A549 (cell line): ENCODE measurements at regions not wholly inside any gene's neighbourhood (a gene's known extent, or its start where the extent isn't known, plus 50 kb on each side); places are given as distances from the start of the nearest gene placed in this dataset.

Experiments
- ATAC-seq, 2 experiments: fragments of 200-7000 bp in 1 of 2; fragments of >200 bp in 1 of 2; cut with Nextera tagmentation in 1 of 2; cut with Tn5 transposase in 1 of 2; 3 replicates each; pipeline versions ENCODE4 v1.8.0 to v1.9.1; 2018 to 2020; ENCODE audit warnings: mild to moderate bottlenecking in 1 of 2, moderate library complexity in 1 of 2
- CTCF ChIA-PET: fragments of 300-600 bp; sonication (Branson Sonifier 250); formaldehyde crosslinking; extraction: SDS; loops from one replicate; lab custom pipeline; 2021; ENCODE audit warnings: antibody characterized with exemption, inconsistent platforms; lab: Yijun Ruan, JAX
- POLR2A ChIA-PET: fragments of 350-600 bp; formaldehyde crosslinking; extraction: SDS; loops from one replicate; lab custom pipeline; 2021; ENCODE audit warnings: antibody characterized with exemption, inconsistent platforms; lab: Yijun Ruan, JAX
- DNase-seq, 2 experiments: peaks; one replicate each; pipeline versions ENCODE4 v3.0.0 to v3.0.0-alpha.2; 2011 to 2016; ENCODE audit warnings: low read depth in 1 of 2, low spot score in 1 of 2
- FAIRE-seq: peaks from 2 replicates; lab custom pipeline; 2011; peaks lifted over from hg19 to GRCh38; lab: Jason Lieb, UNC
- H3K27ac ChIP-seq, 2 experiments: fragments of >200 bp; sonication (Bioruptor Twin); formaldehyde crosslinking; 3 replicates each; pipeline ENCODE4 v1.5.1; 2016 to 2017
- H3K4me1 ChIP-seq: fragments of >200 bp; sonication (Bioruptor Twin); formaldehyde crosslinking; 3 replicates; pipeline ENCODE4 v1.6.1; 2016
- H3K4me2 ChIP-seq: fragments of >200 bp; sonication (Bioruptor Twin); formaldehyde crosslinking; 3 replicates; pipeline ENCODE4 v1.6.1; 2016
- H3K4me3 ChIP-seq: fragments of >200 bp; sonication (Bioruptor Twin); formaldehyde crosslinking; 3 replicates; pipeline ENCODE4 v1.5.1; 2016
- H3K9me3 ChIP-seq: fragments of >200 bp; sonication (Bioruptor Twin); formaldehyde crosslinking; 3 replicates; pipeline ENCODE4 v1.6.1; 2016
- CBX2 ChIP-seq: fragments of 200-600 bp; sonication (generic); IDR thresholded peaks from 2 replicates; pipeline ENCODE4 v1.6.1; 2016; ENCODE audit warnings: low read depth, mild to moderate bottlenecking, borderline replicate concordance
- CHD4 ChIP-seq: fragments of 200-600 bp; sonication (generic); IDR thresholded peaks from 2 replicates; pipeline ENCODE4 v1.6.1; 2016; ENCODE audit warnings: antibody characterized with exemption, mild to moderate bottlenecking, borderline replicate concordance
- EP300 ChIP-seq, 2 experiments: fragments of >200 bp; sonication (Bioruptor Twin); formaldehyde crosslinking; IDR thresholded peaks; 2 replicates in 1 of 2; 3 replicates in 1 of 2; pipeline ENCODE4 v1.6.1; 2016 to 2017
- ESRRA ChIP-seq: fragments of 150-350 bp; IDR thresholded peaks from 2 replicates; pipeline ENCODE4 v1.6.1; 2014; ENCODE audit warnings: mild to moderate bottlenecking, low read length, borderline replicate concordance
- FOSB ChIP-seq: fragments of 250-450 bp; sonication (Bioruptor Pico); IDR thresholded peaks from 2 replicates; pipeline ENCODE4 v1.5.0; 2020; ENCODE audit warnings: mild to moderate bottlenecking, moderate library complexity
- HEYL ChIP-seq: fragments of 250-450 bp; sonication (Bioruptor Pico); IDR thresholded peaks from 2 replicates; pipeline ENCODE4 v1.8.0; 2021; ENCODE audit warnings: mild to moderate bottlenecking, moderate library complexity
- HOXA7 ChIP-seq: fragments of 250-450 bp; sonication (Bioruptor Pico); IDR thresholded peaks from 2 replicates; pipeline ENCODE4 v1.5.0; 2020; ENCODE audit warnings: mild to moderate bottlenecking, moderate library complexity
- HOXB5 ChIP-seq: fragments of 250-450 bp; sonication (Bioruptor Pico); IDR thresholded peaks from 2 replicates; pipeline ENCODE4 v1.5.0; 2020; ENCODE audit warnings: mild to moderate bottlenecking, moderate library complexity
- KDM1A ChIP-seq: fragments of 200-600 bp; sonication (generic); IDR thresholded peaks from 2 replicates; pipeline ENCODE4 v1.6.1; 2016; ENCODE audit warnings: low read depth, mild to moderate bottlenecking
- KDM5A ChIP-seq: fragments of 200-600 bp; sonication (generic); IDR thresholded peaks from 2 replicates; pipeline ENCODE4 v1.6.1; 2016; ENCODE audit warnings: antibody characterized with exemption, mild to moderate bottlenecking
- MAFK ChIP-seq: fragments of 450-650 bp; IDR thresholded peaks from 2 replicates; pipeline ENCODE4 v1.6.1; 2014; ENCODE audit not compliant: partially characterized antibody
- MYC ChIP-seq: IDR thresholded peaks from 2 replicates; pipeline ENCODE4 v1.6.1; 2012; ENCODE audit warnings: mild to moderate bottlenecking, inconsistent platforms, low read length, improper control_type of control experiment, borderline replicate concordance
- NPAS2 ChIP-seq: fragments of 250-450 bp; sonication (Bioruptor Pico); IDR thresholded peaks from 2 replicates; pipeline ENCODE4 v1.8.0; 2022; ENCODE audit warnings: mild to moderate bottlenecking, moderate library complexity, borderline replicate concordance
- POLR2AphosphoS2 ChIP-seq: conservative IDR thresholded peaks from 2 replicates; pipeline ENCODE4 v1.6.1; 2012; ENCODE audit warnings: low read length, improper control_type of control experiment, inconsistent platforms
- RAD21 ChIP-seq, 2 experiments: fragments of >200 bp in 1 of 2; sonication (Bioruptor Twin) in 1 of 2; formaldehyde crosslinking in 1 of 2; IDR thresholded peaks in 1 of 2; conservative IDR thresholded peaks in 1 of 2; 2 replicates in 1 of 2; 3 replicates in 1 of 2; pipeline ENCODE4 v1.6.1; 2012 to 2018; ENCODE audit warnings: inconsistent platforms in 1 of 2
- TP53 ChIP-seq: fragments of 250-450 bp; sonication (Bioruptor Pico); IDR thresholded peaks from 2 replicates; pipeline ENCODE4 v1.5.0; 2021; ENCODE audit warnings: mild to moderate bottlenecking, moderate library complexity
- ZSCAN20 ChIP-seq: fragments of 250-450 bp; sonication (Bioruptor Pico); IDR thresholded peaks from 2 replicates; pipeline ENCODE4 v1.8.0; 2022; ENCODE audit warnings: mild to moderate bottlenecking, moderate library complexity
- WGBS: methylation state at CpG from one replicate; pipeline ENCODE4 v1.1.6; 2017; ENCODE audit errors: missing lambda C conversion rate; 5-methylcytosine and 5-hydroxymethylcytosine counted together
- TF ChIP-seq, protein P1 (sequence below): fragments of >200 bp; sonication (Bioruptor Twin); formaldehyde crosslinking; IDR thresholded peaks from 3 replicates; pipeline ENCODE4 v1.5.1; 2016
- TF ChIP-seq, protein P2 (sequence below): fragments of 200-600 bp; sonication (generic); IDR thresholded peaks from 2 replicates; pipeline ENCODE4 v1.6.1; 2016; ENCODE audit warnings: antibody characterized with exemption, mild to moderate bottlenecking, moderate library complexity
- TF ChIP-seq, protein P3 (sequence below): fragments of 150-350 bp; IDR thresholded peaks from 2 replicates; pipeline ENCODE4 v1.6.1; 2014; ENCODE audit warnings: low read depth, mild to moderate bottlenecking, low read length
- TF ChIP-seq, protein P4 (sequence below): IDR thresholded peaks from 2 replicates; pipeline ENCODE4 v1.6.1; 2012
- TF ChIP-seq, protein P5 (sequence below): IDR thresholded peaks from 2 replicates; pipeline ENCODE4 v1.6.1; 2012; ENCODE audit warnings: low read depth, borderline replicate concordance
- TF ChIP-seq, protein P6 (sequence below): fragments of >200 bp; sonication (Bioruptor Twin); formaldehyde crosslinking; IDR thresholded peaks from 2 replicates; pipeline ENCODE4 v1.6.1; 2016

DNA sequence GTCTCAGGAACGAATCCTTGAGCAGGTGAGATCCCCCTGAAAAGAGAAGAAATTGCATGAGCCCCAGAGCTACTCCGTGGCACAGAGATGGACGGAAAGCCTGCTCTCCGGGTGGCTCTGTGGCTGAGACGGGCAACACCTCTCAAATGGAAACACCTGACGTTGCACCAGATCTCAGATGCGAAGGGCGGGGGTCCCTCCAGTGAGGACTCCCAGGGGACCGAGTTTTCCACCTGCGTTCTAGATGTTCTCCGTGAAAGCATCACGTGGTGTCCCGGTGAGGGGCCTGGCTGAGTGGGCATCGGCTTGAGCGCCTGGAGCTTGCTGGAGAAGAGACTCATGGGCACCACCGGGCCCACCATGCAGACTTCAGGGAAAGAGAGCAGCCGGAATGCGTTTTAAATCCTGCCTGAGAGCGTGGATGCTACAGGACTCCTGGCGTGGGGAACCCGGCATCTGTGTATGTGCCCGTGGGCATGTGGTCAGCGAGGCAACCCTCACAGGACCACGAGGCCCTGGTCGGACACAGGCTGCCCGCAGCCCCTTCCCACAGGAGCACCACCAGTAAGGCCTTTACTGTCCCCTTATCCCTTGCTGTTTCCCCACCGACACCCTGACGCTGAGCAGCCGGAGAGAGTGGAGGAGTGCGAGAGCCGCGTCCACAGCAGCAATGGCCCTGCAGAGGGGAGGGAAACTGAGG, 378.4 kb upstream of the IRX4 start:
- Histone ChIP-seq H3K9me3 (no peaks in the 10 kb centered on the region), H3K4me1 (no peaks in the 10 kb centered on the region), H3K4me2 (no peak overlapping the region), H3K27ac (no peak overlapping the region), H3K4me3 (no peak overlapping the region)
- FAIRE-seq (no peak), DNase-seq (no peak), ATAC-seq (no peak)
- 29% methylated on average over 26 of the region's 32 CpGs for WGBS
- POLR2A ChIA-PET = no interaction called here
- TF ChIP-seq CHD4 (no peak), HOXA7 (CRISPR knock-in tag) (no peak), RAD21 (conservative IDR thresholded peaks at IDR 0.05 in 1 of 2, IDR thresholded peaks at IDR 0.05 in 1 of 2) (no peak), ESRRA (no peak), POLR2AphosphoS2 (no peak), KDM5A (no peak), NPAS2 (no peak), ZSCAN20 (CRISPR knock-in tag) (no peak), TP53 (no peak), EP300 (IDR thresholded peaks at IDR 0.05) (no peak), HEYL (CRISPR knock-in tag) (no peak)
- TF ChIP-seq, protein P1, sequence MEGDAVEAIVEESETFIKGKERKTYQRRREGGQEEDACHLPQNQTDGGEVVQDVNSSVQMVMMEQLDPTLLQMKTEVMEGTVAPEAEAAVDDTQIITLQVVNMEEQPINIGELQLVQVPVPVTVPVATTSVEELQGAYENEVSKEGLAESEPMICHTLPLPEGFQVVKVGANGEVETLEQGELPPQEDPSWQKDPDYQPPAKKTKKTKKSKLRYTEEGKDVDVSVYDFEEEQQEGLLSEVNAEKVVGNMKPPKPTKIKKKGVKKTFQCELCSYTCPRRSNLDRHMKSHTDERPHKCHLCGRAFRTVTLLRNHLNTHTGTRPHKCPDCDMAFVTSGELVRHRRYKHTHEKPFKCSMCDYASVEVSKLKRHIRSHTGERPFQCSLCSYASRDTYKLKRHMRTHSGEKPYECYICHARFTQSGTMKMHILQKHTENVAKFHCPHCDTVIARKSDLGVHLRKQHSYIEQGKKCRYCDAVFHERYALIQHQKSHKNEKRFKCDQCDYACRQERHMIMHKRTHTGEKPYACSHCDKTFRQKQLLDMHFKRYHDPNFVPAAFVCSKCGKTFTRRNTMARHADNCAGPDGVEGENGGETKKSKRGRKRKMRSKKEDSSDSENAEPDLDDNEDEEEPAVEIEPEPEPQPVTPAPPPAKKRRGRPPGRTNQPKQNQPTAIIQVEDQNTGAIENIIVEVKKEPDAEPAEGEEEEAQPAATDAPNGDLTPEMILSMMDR = no peak
- TF ChIP-seq, protein P2, sequence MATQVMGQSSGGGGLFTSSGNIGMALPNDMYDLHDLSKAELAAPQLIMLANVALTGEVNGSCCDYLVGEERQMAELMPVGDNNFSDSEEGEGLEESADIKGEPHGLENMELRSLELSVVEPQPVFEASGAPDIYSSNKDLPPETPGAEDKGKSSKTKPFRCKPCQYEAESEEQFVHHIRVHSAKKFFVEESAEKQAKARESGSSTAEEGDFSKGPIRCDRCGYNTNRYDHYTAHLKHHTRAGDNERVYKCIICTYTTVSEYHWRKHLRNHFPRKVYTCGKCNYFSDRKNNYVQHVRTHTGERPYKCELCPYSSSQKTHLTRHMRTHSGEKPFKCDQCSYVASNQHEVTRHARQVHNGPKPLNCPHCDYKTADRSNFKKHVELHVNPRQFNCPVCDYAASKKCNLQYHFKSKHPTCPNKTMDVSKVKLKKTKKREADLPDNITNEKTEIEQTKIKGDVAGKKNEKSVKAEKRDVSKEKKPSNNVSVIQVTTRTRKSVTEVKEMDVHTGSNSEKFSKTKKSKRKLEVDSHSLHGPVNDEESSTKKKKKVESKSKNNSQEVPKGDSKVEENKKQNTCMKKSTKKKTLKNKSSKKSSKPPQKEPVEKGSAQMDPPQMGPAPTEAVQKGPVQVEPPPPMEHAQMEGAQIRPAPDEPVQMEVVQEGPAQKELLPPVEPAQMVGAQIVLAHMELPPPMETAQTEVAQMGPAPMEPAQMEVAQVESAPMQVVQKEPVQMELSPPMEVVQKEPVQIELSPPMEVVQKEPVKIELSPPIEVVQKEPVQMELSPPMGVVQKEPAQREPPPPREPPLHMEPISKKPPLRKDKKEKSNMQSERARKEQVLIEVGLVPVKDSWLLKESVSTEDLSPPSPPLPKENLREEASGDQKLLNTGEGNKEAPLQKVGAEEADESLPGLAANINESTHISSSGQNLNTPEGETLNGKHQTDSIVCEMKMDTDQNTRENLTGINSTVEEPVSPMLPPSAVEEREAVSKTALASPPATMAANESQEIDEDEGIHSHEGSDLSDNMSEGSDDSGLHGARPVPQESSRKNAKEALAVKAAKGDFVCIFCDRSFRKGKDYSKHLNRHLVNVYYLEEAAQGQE = no peak
- TF ChIP-seq, protein P3, sequence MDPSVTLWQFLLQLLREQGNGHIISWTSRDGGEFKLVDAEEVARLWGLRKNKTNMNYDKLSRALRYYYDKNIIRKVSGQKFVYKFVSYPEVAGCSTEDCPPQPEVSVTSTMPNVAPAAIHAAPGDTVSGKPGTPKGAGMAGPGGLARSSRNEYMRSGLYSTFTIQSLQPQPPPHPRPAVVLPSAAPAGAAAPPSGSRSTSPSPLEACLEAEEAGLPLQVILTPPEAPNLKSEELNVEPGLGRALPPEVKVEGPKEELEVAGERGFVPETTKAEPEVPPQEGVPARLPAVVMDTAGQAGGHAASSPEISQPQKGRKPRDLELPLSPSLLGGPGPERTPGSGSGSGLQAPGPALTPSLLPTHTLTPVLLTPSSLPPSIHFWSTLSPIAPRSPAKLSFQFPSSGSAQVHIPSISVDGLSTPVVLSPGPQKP = no peak
- CTCF ChIA-PET = no interaction called here

DNA sequence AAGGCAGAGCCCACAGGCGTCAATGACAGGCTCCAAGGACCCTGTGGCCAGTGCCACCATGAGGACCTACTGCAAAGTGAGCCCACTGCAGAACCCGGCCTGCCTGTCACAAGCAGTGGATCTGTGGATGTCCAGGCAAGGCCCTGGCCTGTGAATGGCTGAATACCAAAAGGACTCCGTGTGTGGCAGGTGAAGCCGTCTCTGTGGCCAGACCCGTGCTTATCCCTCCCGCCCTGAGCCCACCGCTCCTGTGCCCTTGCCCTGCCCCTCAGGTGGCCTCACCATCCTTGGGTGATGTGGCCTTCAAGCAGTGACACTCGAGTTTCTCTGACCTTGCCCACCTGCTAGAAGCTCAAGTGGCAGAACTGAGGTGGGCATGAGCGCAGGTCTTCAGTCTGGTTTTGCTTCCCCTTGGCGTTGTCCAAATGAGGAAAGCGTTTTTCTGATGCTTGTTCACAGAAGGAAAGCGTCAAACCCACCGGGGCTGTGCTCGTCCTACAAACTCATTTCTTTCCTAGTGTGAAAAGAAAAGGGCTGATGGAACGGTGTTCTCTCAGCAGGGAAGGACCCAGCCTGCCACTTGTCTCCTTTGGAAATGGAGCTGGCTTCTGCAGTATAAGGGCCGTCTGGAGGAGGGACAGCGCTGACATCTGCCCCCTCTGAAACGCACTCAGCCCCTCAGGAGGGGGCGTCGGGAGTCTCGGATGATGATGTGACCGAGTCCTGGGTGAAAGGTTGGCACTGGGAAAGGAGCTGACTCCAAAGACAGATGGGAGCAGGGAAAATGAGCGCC, 377.7 kb upstream of the IRX4 start:
- no peak for FAIRE-seq

More for the DNA sequence above, 377.7 kb upstream of the IRX4 start:
- Histone ChIP-seq H3K4me1 (no peaks in the 10 kb centered on the region), H3K9me3 (no peaks in the 10 kb centered on the region), H3K4me2 (no peak overlapping the region), H3K27ac (no peak overlapping the region), H3K4me3 (no peak overlapping the region)
- WGBS = 24% methylated on average over 19 of the region's 23 CpGs
- ChIA-PET CTCF (no interaction called here), POLR2A (no interaction called here)
- TF ChIP-seq HOXB5 (CRISPR knock-in tag) (no peak), MAFK (no peak), MYC (no peak), KDM5A (no peak), HOXA7 (CRISPR knock-in tag) (no peak), ZSCAN20 (CRISPR knock-in tag) (no peak), FOSB (CRISPR knock-in tag) (no peak), KDM1A (no peak), CBX2 (no peak), CHD4 (no peak)
- TF ChIP-seq, protein P4, sequence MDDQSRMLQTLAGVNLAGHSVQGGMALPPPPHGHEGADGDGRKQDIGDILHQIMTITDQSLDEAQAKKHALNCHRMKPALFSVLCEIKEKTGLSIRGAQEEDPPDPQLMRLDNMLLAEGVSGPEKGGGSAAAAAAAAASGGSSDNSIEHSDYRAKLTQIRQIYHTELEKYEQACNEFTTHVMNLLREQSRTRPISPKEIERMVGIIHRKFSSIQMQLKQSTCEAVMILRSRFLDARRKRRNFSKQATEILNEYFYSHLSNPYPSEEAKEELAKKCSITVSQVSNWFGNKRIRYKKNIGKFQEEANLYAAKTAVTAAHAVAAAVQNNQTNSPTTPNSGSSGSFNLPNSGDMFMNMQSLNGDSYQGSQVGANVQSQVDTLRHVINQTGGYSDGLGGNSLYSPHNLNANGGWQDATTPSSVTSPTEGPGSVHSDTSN = no peak
- TF ChIP-seq, protein P5, sequence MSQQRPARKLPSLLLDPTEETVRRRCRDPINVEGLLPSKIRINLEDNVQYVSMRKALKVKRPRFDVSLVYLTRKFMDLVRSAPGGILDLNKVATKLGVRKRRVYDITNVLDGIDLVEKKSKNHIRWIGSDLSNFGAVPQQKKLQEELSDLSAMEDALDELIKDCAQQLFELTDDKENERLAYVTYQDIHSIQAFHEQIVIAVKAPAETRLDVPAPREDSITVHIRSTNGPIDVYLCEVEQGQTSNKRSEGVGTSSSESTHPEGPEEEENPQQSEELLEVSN = no peak
- TF ChIP-seq, protein P6, sequence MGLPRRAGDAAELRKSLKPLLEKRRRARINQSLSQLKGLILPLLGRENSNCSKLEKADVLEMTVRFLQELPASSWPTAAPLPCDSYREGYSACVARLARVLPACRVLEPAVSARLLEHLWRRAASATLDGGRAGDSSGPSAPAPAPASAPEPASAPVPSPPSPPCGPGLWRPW = no peak
- DNase-seq (no peak), ATAC-seq (no peak)
